Liver (tissue), 3 donors: ENCODE measurements at regions not wholly inside any gene's neighbourhood (a gene's known extent, or its start where the extent isn't known, plus 50 kb on each side); places are given as distances from the start of the nearest gene placed in this dataset.

Experiments used
- CTCF ChIP-seq: fragments of 150-350 bp; IDR thresholded peaks from 2 replicates; pipeline ENCODE4 v1.5.1; 2017; ENCODE audit warnings: improper control_type of control experiment, low read depth, low read length; ENCODE audit not compliant: missing input control
- GABPA ChIP-seq, 2 donors: IDR thresholded peaks in 1 of 2; conservative IDR thresholded peaks in 1 of 2; 2 replicates each; pipeline ENCODE4 v1.6.1; 2016; ENCODE audit warnings: antibody characterized with exemption in 2 of 2, mild to moderate bottlenecking in 1 of 2, moderate library complexity in 1 of 2
- JUND ChIP-seq, 2 donors: IDR thresholded peaks; 2 replicates each; pipeline ENCODE4 v1.6.1; 2016; ENCODE audit warnings: antibody characterized with exemption in 2 of 2
- NR2F2 ChIP-seq: IDR thresholded peaks from 2 replicates; pipeline ENCODE4 v1.6.1; 2016; ENCODE audit warnings: antibody characterized with exemption
- RAD21 ChIP-seq, 2 donors: IDR thresholded peaks; 2 replicates each; pipeline ENCODE4 v1.6.1; 2016; ENCODE audit warnings: antibody characterized with exemption in 2 of 2, mild to moderate bottlenecking in 2 of 2
- SP1 ChIP-seq: IDR thresholded peaks from 2 replicates; pipeline ENCODE4 v1.6.1; 2018; ENCODE audit warnings: antibody characterized with exemption, mild to moderate bottlenecking
- TAF1 ChIP-seq: conservative IDR thresholded peaks from 2 replicates; pipeline ENCODE4 v1.6.1; 2016; ENCODE audit warnings: antibody characterized with exemption, mild to moderate bottlenecking
- YY1 ChIP-seq: IDR thresholded peaks from 2 replicates; pipeline ENCODE4 v1.6.1; 2016; ENCODE audit warnings: antibody characterized with exemption, mild to moderate bottlenecking
- TF ChIP-seq, protein P1 (sequence below): IDR thresholded peaks from 2 replicates; pipeline ENCODE4 v1.6.1; 2016; ENCODE audit warnings: antibody characterized with exemption, mild to moderate bottlenecking
- TF ChIP-seq, protein P2 (sequence below): IDR thresholded peaks from 2 replicates; pipeline ENCODE4 v1.6.1; 2016; ENCODE audit warnings: antibody characterized with exemption
- donor health status: healthy.
- donor health status: healthy.

DNA sequence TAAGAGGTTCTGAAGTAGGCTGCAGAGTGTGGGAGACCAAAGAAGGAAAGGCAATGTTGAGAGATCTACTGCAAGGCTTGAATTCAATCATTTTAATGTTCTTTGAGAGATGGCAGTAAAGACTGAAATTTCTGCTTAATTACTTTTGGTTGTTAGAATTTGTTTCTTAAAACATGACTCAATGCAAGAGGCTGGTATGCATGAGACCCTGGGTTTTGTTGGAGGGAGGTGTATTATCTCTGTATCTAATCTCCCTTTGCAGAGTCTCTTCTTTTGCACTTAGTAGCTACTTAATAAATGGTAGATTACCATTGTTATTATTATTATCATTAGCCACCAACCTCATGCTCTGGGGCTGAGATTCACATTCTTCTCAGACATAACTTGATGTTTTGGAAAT lies 87.4 kb upstream of the DRD2 start:
- no peak for TF ChIP-seq CTCF
- no peak for TF ChIP-seq RAD21 (IDR thresholded peaks at IDR 0.05)
- TF ChIP-seq SP1: no peak
- no peak for TF ChIP-seq JUND (IDR thresholded peaks at IDR 0.05)
- TF ChIP-seq, protein P1, sequence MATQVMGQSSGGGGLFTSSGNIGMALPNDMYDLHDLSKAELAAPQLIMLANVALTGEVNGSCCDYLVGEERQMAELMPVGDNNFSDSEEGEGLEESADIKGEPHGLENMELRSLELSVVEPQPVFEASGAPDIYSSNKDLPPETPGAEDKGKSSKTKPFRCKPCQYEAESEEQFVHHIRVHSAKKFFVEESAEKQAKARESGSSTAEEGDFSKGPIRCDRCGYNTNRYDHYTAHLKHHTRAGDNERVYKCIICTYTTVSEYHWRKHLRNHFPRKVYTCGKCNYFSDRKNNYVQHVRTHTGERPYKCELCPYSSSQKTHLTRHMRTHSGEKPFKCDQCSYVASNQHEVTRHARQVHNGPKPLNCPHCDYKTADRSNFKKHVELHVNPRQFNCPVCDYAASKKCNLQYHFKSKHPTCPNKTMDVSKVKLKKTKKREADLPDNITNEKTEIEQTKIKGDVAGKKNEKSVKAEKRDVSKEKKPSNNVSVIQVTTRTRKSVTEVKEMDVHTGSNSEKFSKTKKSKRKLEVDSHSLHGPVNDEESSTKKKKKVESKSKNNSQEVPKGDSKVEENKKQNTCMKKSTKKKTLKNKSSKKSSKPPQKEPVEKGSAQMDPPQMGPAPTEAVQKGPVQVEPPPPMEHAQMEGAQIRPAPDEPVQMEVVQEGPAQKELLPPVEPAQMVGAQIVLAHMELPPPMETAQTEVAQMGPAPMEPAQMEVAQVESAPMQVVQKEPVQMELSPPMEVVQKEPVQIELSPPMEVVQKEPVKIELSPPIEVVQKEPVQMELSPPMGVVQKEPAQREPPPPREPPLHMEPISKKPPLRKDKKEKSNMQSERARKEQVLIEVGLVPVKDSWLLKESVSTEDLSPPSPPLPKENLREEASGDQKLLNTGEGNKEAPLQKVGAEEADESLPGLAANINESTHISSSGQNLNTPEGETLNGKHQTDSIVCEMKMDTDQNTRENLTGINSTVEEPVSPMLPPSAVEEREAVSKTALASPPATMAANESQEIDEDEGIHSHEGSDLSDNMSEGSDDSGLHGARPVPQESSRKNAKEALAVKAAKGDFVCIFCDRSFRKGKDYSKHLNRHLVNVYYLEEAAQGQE: no peak
- TF ChIP-seq, protein P2, sequence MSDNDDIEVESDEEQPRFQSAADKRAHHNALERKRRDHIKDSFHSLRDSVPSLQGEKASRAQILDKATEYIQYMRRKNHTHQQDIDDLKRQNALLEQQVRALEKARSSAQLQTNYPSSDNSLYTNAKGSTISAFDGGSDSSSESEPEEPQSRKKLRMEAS: no peak
- no peak for TF ChIP-seq GABPA (IDR thresholded peaks at IDR 0.05 in 1 of 2, conservative IDR thresholded peaks at IDR 0.05 in 1 of 2)
- no peak for TF ChIP-seq YY1
- TF ChIP-seq NR2F2: no peak
- no peak for TF ChIP-seq TAF1
